GM06990 (cell line): ENCODE measurements at regions not wholly inside any gene's neighbourhood (a gene's known extent, or its start where the extent isn't known, plus 50 kb on each side); places are given as distances from the start of the nearest gene placed in this dataset.

Source experiments
- DNase-seq: peaks from one replicate; pipeline ENCODE4 v3.0.0-alpha.2; 2011; ENCODE audit not compliant: insufficient read length; ENCODE audit errors: extremely low read depth
- H3K27me3 ChIP-seq: replicated peaks from 2 replicates; pipeline ENCODE4 v1.6.0; 2011; ENCODE audit warnings: low read length; ENCODE audit not compliant: control insufficient read depth, insufficient read depth
- H3K36me3 ChIP-seq: 2 replicates; pipeline ENCODE4 v1.5.1; 2011; ENCODE audit warnings: low read length; ENCODE audit not compliant: control insufficient read depth, insufficient read depth
- H3K4me3 ChIP-seq: replicated peaks from 2 replicates; pipeline ENCODE4 v1.5.1; 2011; ENCODE audit warnings: low read depth, mild to moderate bottlenecking, control low read depth, low read length
- CTCF ChIP-seq: IDR thresholded peaks from 2 replicates; pipeline ENCODE4 v1.5.1; 2011; ENCODE audit warnings: low read length, control low read depth, mild to moderate bottlenecking, inconsistent platforms; ENCODE audit not compliant: insufficient read depth, poor library complexity, severe bottlenecking

DNA sequence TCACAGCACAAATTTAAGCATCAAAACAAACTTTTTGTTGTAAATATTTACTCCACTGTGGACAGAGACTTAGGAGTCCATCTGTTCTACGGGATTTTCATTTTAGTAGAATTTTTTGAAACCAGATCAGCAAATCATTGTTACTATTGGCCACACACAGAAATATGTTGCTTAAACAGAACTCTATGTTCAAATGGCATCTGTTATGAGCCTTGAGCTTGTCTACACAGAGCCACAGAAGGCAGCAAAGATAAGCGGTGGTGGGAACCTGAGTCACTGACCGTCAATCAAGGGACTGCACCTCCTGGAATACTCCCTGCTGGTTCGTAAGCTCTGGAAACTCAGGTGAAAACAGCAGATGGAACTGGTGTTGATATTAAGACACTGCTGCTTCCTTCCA lies 156.8 kb downstream of the TMEM200C start:
- H3K4me3 ChIP-seq: no peak overlapping the region
- H3K27me3 ChIP-seq: no peaks in the 10 kb centered on the region
- H3K36me3 ChIP-seq: no peaks in the 10 kb centered on the region
- TF ChIP-seq CTCF: no peak
- DNase-seq: no peak

GRCh38 chr18:5732318-5732717 lies 163.0 kb downstream of the TMEM200C start:
- Histone ChIP-seq H3K36me3 (no peaks in the 10 kb centered on the region), H3K4me3 (no peak overlapping the region)
- TF ChIP-seq CTCF: no peak

GRCh38 chr18:5729983-5730699 lies 165.2 kb downstream of the TMEM200C start:
- H3K4me3 ChIP-seq: no peak overlapping the region
- no peak for DNase-seq
- no peak for TF ChIP-seq CTCF
- H3K36me3 ChIP-seq: no peaks in the 10 kb centered on the region
- no peaks in the 10 kb centered on the region for H3K27me3 ChIP-seq

More at GRCh38 chr18:5732318-5732717, 163.0 kb downstream of the TMEM200C start:
- DNase-seq: no peak
- no peaks in the 10 kb centered on the region for H3K27me3 ChIP-seq

DNA sequence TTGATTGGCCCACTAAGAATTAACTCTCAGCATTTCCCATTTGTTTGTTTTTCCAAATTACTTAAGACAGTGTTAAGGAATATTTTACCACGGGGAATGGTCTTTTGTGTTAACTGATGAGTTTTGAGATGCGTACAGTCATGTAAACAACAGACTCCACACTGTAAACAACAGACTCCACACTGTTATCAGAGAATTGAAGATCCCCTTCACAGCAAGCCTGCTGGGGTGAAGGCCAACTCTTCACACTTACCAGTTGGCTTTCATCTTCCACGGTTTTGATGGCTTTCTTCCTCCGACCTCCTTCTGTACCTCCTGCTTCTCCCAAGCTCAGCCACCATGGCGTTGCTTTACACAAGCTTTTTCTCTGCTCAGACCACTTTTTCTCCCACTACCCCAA lies 166.8 kb downstream of the TMEM200C start:
- TF ChIP-seq CTCF: no peak
- no peak for DNase-seq
- Histone ChIP-seq H3K27me3 (no peaks in the 10 kb centered on the region), H3K36me3 (no peaks in the 10 kb centered on the region), H3K4me3 (no peak overlapping the region)

GRCh38 chr18:5726011-5726410 lies 169.3 kb downstream of the TMEM200C start:
- Histone ChIP-seq H3K36me3 (no peaks in the 10 kb centered on the region), H3K4me3 (no peak overlapping the region), H3K27me3 (no peaks in the 10 kb centered on the region)
- no peak for DNase-seq
- no peak for TF ChIP-seq CTCF

GRCh38 chr18:5721924-5722323 lies 173.4 kb downstream of the TMEM200C start:
- Histone ChIP-seq H3K4me3 (no peak overlapping the region), H3K36me3 (no peaks in the 10 kb centered on the region), H3K27me3 (no peaks in the 10 kb centered on the region)
- no peak for TF ChIP-seq CTCF
- no peak for DNase-seq
